H1 (cell line): ENCODE measurements at regions not wholly inside any gene's neighbourhood (a gene's known extent, or its start where the extent isn't known, plus 50 kb on each side); places are given as distances from the start of the nearest gene placed in this dataset.

ENCODE experiments used
- CTCF ChIA-PET: fragments of 300-600 bp; sonication (Branson Sonifier 250); formaldehyde crosslinking; loops from one replicate; lab custom pipeline; 2021; ENCODE audit not compliant: partially characterized antibody; lab: Charles Lee
- POLR2A ChIA-PET: fragments of 300-600 bp; sonication (Branson Sonifier 250); formaldehyde crosslinking; loops from one replicate; lab custom pipeline; 2021; ENCODE audit warnings: inconsistent platforms; ENCODE audit not compliant: partially characterized antibody; lab: Charles Lee
- DNase-seq, 2 experiments: peaks; one replicate each; pipeline versions ENCODE4 v3.0.0 to v3.0.0-alpha.2; 2010 to 2022; ENCODE audit warnings: low spot score in 2 of 2, low read depth in 1 of 2, mixed read lengths in 1 of 2
- FAIRE-seq: peaks from 2 replicates; lab custom pipeline; 2011; peaks lifted over from hg19 to GRCh38; lab: Jason Lieb, UNC
- H2AFZ ChIP-seq: 2 replicates; pipeline ENCODE4 v1.8.1; 2012; ENCODE audit warnings: low read length, inconsistent platforms
- H2AK5ac ChIP-seq: 2 replicates; pipeline ENCODE4 v1.6.1; 2013; ENCODE audit warnings: low read depth, low read length
- H2BK120ac ChIP-seq: replicated peaks from 2 replicates; pipeline ENCODE3; 2013; ENCODE audit warnings: low read depth, low read length, inconsistent platforms
- H2BK12ac ChIP-seq: 2 replicates; pipeline ENCODE4 v1.6.1; 2013; ENCODE audit warnings: low read depth, low read length
- H2BK15ac ChIP-seq: 2 replicates; pipeline ENCODE4 v1.6.1; 2013; ENCODE audit warnings: low read length
- H2BK20ac ChIP-seq: 2 replicates; pipeline ENCODE4 v1.6.1; 2013; ENCODE audit warnings: low read length
- H2BK5ac ChIP-seq: 2 replicates; pipeline ENCODE4 v1.6.1; 2013; ENCODE audit warnings: low read depth, low read length
- H3K14ac ChIP-seq: 2 replicates; pipeline ENCODE4 v1.6.1; 2013; ENCODE audit warnings: inconsistent platforms; ENCODE audit not compliant: insufficient read length
- H3K18ac ChIP-seq: 2 replicates; pipeline ENCODE4 v1.6.1; 2013; ENCODE audit warnings: low read length; ENCODE audit errors: extremely low read depth
- H3K23ac ChIP-seq: 2 replicates; pipeline ENCODE4 v1.6.1; 2013; ENCODE audit warnings: inconsistent platforms; ENCODE audit not compliant: insufficient read length
- H3K23me2 ChIP-seq: 2 replicates; pipeline ENCODE4 v1.6.1; 2013; ENCODE audit warnings: low read depth, low read length
- H3K27ac ChIP-seq: 2 replicates; pipeline ENCODE4 v1.6.1; 2011; ENCODE audit warnings: low read depth, low read length, inconsistent platforms
- H3K27me3 ChIP-seq, 4 experiments: replicated peaks in 1 of 4; 1 replicate in 1 of 4; 2 replicates in 3 of 4; pipeline versions ENCODE4 v1.6.1 to v1.8.1; 2011 to 2013; ENCODE audit warnings: low read length in 3 of 4, mild to moderate bottlenecking in 3 of 4, inconsistent platforms in 2 of 4, mixed read lengths in 2 of 4, moderate library complexity in 1 of 4; ENCODE audit not compliant: control insufficient read depth in 3 of 4, insufficient read depth in 3 of 4; ENCODE audit errors: extremely low read depth in 1 of 4
- H3K36me3 ChIP-seq, 4 experiments: 2 replicates each; pipeline versions ENCODE4 v1.6.1 to v1.8.1; 2011 to 2013; ENCODE audit warnings: mild to moderate bottlenecking in 4 of 4, low read length in 3 of 4, moderate library complexity in 2 of 4, control low read depth in 1 of 4, inconsistent platforms in 1 of 4; ENCODE audit not compliant: insufficient read depth in 4 of 4, control insufficient read depth in 2 of 4
- H3K4ac ChIP-seq: replicated peaks from 2 replicates; pipeline ENCODE3; 2013; ENCODE audit warnings: low read length, low read depth, mixed read lengths, inconsistent platforms; ENCODE audit not compliant: insufficient read length
- H3K4me1 ChIP-seq, 4 experiments: replicated peaks in 1 of 4; 1 replicate in 1 of 4; 2 replicates in 3 of 4; pipeline versions ENCODE4 v1.6.1 to v1.8.1; 2011 to 2013; ENCODE audit warnings: low read length in 3 of 4, inconsistent platforms in 2 of 4, mixed read lengths in 1 of 4; ENCODE audit not compliant: insufficient read depth in 4 of 4, control insufficient read depth in 3 of 4
- H3K4me2 ChIP-seq, 2 experiments: 2 replicates each; pipeline versions ENCODE4 v1.6.1 to v1.8.1; 2011 to 2013; ENCODE audit warnings: low read depth in 2 of 2, low read length in 2 of 2, control low read depth in 1 of 2, inconsistent platforms in 1 of 2, mild to moderate bottlenecking in 1 of 2; ENCODE audit not compliant: insufficient read depth in 1 of 2
- H3K4me3 ChIP-seq, 4 experiments: fragments of 200-600, 300-600 bp in 1 of 4; sonication (generic), shearing (Covaris generic), sonication (Bioruptor Twin) in 1 of 4; 2 replicates each; pipeline versions ENCODE4 v1.5.1 to v1.8.1; 2011 to 2016; ENCODE audit warnings: low read length in 4 of 4, low read depth in 3 of 4, control low read depth in 2 of 4, inconsistent platforms in 2 of 4, mild to moderate bottlenecking in 2 of 4, mixed read lengths in 1 of 4, moderate library complexity in 1 of 4; ENCODE audit not compliant: insufficient read depth in 2 of 4; ENCODE audit errors: extremely low read depth in 1 of 4
- H3K56ac ChIP-seq: replicated peaks from 2 replicates; pipeline ENCODE3; 2013; ENCODE audit warnings: low read depth, mild to moderate bottlenecking, mixed read lengths, low read length, inconsistent platforms; ENCODE audit not compliant: insufficient read length
- H3K79me1 ChIP-seq: 2 replicates; pipeline ENCODE4 v1.6.1; 2013; ENCODE audit warnings: low read depth, low read length, control low read depth
- H3K79me2 ChIP-seq, 2 experiments: 2 replicates each; pipeline versions ENCODE4 v1.6.1 to v1.8.1; 2012 to 2013; ENCODE audit warnings: low read length in 2 of 2, mild to moderate bottlenecking in 2 of 2, inconsistent platforms in 1 of 2; ENCODE audit not compliant: insufficient read depth in 2 of 2, control insufficient read depth in 1 of 2
- H3K9ac ChIP-seq, 4 experiments: replicated peaks in 1 of 4; 1 replicate in 1 of 4; 2 replicates in 3 of 4; pipeline versions ENCODE4 v1.6.1 to v1.8.1; 2011 to 2013; ENCODE audit warnings: low read depth in 3 of 4, low read length in 3 of 4, control low read depth in 2 of 4, mild to moderate bottlenecking in 2 of 4, moderate library complexity in 2 of 4, inconsistent platforms in 1 of 4; ENCODE audit errors: extremely low read depth in 1 of 4
- H3K9me3 ChIP-seq, 2 experiments: 2 replicates each; pipeline versions ENCODE4 v1.6.1 to v1.8.1; 2012 to 2013; ENCODE audit warnings: mild to moderate bottlenecking in 2 of 2, moderate library complexity in 2 of 2, control low read depth in 1 of 2, inconsistent platforms in 1 of 2, low read depth in 1 of 2, low read length in 1 of 2, mixed read lengths in 1 of 2; ENCODE audit not compliant: insufficient read depth in 2 of 2
- H4K20me1 ChIP-seq, 2 experiments: replicated peaks in 1 of 2; 2 replicates each; pipeline versions ENCODE3 to v1.8.1; 2011 to 2013; ENCODE audit warnings: inconsistent platforms in 2 of 2, low read length in 2 of 2, mild to moderate bottlenecking in 1 of 2; ENCODE audit not compliant: insufficient read depth in 2 of 2, control insufficient read depth in 1 of 2
- H4K5ac ChIP-seq: 2 replicates; pipeline ENCODE4 v1.6.1; 2013; ENCODE audit warnings: low read length, low read depth, mixed read lengths, inconsistent platforms; ENCODE audit not compliant: insufficient read length
- H4K8ac ChIP-seq: 2 replicates; pipeline ENCODE4 v1.8.0; 2013; ENCODE audit warnings: mild to moderate bottlenecking, moderate library complexity, low read length, inconsistent platforms; ENCODE audit not compliant: insufficient read depth; ENCODE audit errors: extremely low read depth
- H4K91ac ChIP-seq: replicated peaks from 2 replicates; pipeline ENCODE3; 2013; ENCODE audit warnings: low read length, mixed read lengths, inconsistent platforms; ENCODE audit not compliant: insufficient read length
- BRCA1 ChIP-seq: IDR thresholded peaks from 2 replicates; pipeline ENCODE4 v1.6.1; 2012; ENCODE audit warnings: low read depth, low read length, improper control_type of control experiment
- CREB1 ChIP-seq: IDR thresholded peaks from 2 replicates; pipeline ENCODE4 v1.6.1; 2012; ENCODE audit warnings: inconsistent platforms
- EGR1 ChIP-seq: IDR thresholded peaks from 2 replicates; pipeline ENCODE4 v1.6.1; 2011; ENCODE audit warnings: low read depth, low read length, borderline replicate concordance
- HDAC2 ChIP-seq, 2 experiments: fragments of 300-600 bp in 1 of 2; sonication (generic) in 1 of 2; IDR thresholded peaks; 2 replicates each; pipeline ENCODE4 v1.6.1; 2011 to 2012; ENCODE audit warnings: low read depth in 2 of 2, low read length in 2 of 2, mild to moderate bottlenecking in 2 of 2, moderate library complexity in 2 of 2, borderline replicate concordance in 1 of 2, inconsistent platforms in 1 of 2
- MAFK ChIP-seq: IDR thresholded peaks from 2 replicates; pipeline ENCODE4 v1.6.1; 2012; ENCODE audit warnings: low read depth, mild to moderate bottlenecking, improper control_type of control experiment, low read length
- POLR2A ChIP-seq, 2 experiments: IDR thresholded peaks; 1 replicate in 1 of 2; 2 replicates in 1 of 2; pipeline ENCODE4 v1.6.1; 2011; ENCODE audit warnings: low read depth in 2 of 2, low read length in 2 of 2, mild to moderate bottlenecking in 2 of 2; ENCODE audit errors: control extremely low read depth in 1 of 2
- RFX5 ChIP-seq: IDR thresholded peaks from 2 replicates; pipeline ENCODE4 v1.6.1; 2011; ENCODE audit warnings: low read depth, low read length, improper control_type of control experiment, borderline replicate concordance
- SP2 ChIP-seq: IDR thresholded peaks from 2 replicates; pipeline ENCODE4 v1.6.1; 2012; ENCODE audit warnings: mild to moderate bottlenecking, low read length, inconsistent platforms
- WGBS, 2 experiments: shearing (Covaris generic) in 1 of 2; methylation state at CpG; one replicate each; pipeline versions ENCODE4 v1.1.6 to v1.1.7; 2013 to 2015; ENCODE audit warnings: low lambda C conversion rate in 2 of 2, mixed read lengths in 2 of 2, inconsistent platforms in 1 of 2, low coverage in 1 of 2, missing lambda C conversion rate in 1 of 2; ENCODE audit not compliant: insufficient replicate concordance in 2 of 2, insufficient coverage in 1 of 2, insufficient read length in 1 of 2; ENCODE audit errors: extremely low coverage in 1 of 2, missing lambda C conversion rate in 1 of 2; 5-methylcytosine and 5-hydroxymethylcytosine counted together

DNA sequence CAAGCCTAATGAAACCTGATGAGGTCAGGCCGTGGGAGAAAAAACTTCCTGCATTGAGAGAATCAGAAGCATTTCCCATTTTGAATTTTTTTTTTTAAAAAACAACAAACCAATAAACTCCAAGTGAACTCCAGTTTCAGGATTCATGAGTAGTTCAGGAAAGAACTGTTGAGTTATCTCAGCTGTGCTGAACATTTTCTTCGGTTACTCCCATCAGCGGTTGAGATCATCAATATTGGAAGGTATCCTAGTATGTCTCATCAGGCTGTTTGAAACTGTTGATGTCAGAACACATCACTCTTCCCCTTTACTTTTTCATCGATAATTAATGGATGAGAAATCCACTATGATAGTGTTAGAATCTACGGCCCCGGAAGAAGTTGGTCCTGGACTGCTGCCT is 82.4 kb upstream of the ADGRG2 start:
- Histone ChIP-seq H4K8ac (no peak overlapping the region), H3K9ac (no peak overlapping the region), H2BK12ac (no peak overlapping the region), H3K4me2 (no peak overlapping the region), H3K56ac (no peak overlapping the region), H3K23me2 (no peaks in the 10 kb centered on the region), H3K27ac (no peak overlapping the region), H2AK5ac (no peak overlapping the region), H3K27me3 (no peaks in the 10 kb centered on the region), H3K14ac (no peak overlapping the region), H3K18ac (no peak overlapping the region), H4K91ac (no peak overlapping the region), H2BK5ac (no peak overlapping the region), H4K20me1 (no peaks in the 10 kb centered on the region), H2BK15ac (no peak overlapping the region), H3K4ac (no peak overlapping the region), H3K9me3 (no peaks in the 10 kb centered on the region), H3K23ac (no peak overlapping the region), H2BK120ac (no peak overlapping the region), H2BK20ac (no peak overlapping the region), H2AFZ (no peak overlapping the region), H3K79me1 (no peaks in the 10 kb centered on the region), H3K4me1 (no peaks in the 10 kb centered on the region), H3K4me3 (no peak overlapping the region), H3K79me2 (no peaks in the 10 kb centered on the region), H3K36me3 (no peaks in the 10 kb centered on the region), H4K5ac (no peak overlapping the region)
- FAIRE-seq (no peak), DNase-seq (no peak)
- POLR2A ChIA-PET = no interaction called here
- CTCF ChIA-PET = interaction anchor here (1.5 to 1.7 kb wide), 2 partner anchors 11 to 187 kb away, joined by 3 read pairs; no protein-coding TSS in a partner anchor
- 92% methylated on average over 6 of the region's 6 CpGs; no CpG with 5 or more reads in 1 of the 2 experiments for WGBS, 2 experiments
- TF ChIP-seq EGR1 (no peak), SP2 (no peak), CREB1 (no peak), MAFK (no peak), POLR2A (IDR thresholded peaks at IDR 0.05; ENCODE audit: control extremely low read depth in 1 of 2, low read depth in 2 of 2, low read length in 2 of 2) (no peak), HDAC2 (IDR thresholded peaks at IDR 0.05; ENCODE audit: borderline replicate concordance in 1 of 2, low read depth in 2 of 2, low read length in 2 of 2) (no peak), BRCA1 (no peak), RFX5 (no peak)
